OCI-M1 (cell line): ENCODE measurements at regions not wholly inside any gene's neighbourhood (a gene's known extent, or its start where the extent isn't known, plus 50 kb on each side); places are given as distances from the start of the nearest gene placed in this dataset.
"Not testable (repeated sequence)": the region's sequence is repeated elsewhere in the genome, so short reads cannot be mapped to it uniquely, and the experiment has no call there.

Experiments
- DNase-seq: peaks from one replicate; lab custom pipeline; 2025; lab: John Stamatoyannopoulos, UW

- no peak for DNase-seq
These were observed 1410.1 kb upstream of the ADGRB3 start for GRCh38 chr6:67224989-67225388.

GRCh38 chr6:67221226-67221625 is 1413.9 kb upstream of the ADGRB3 start:
- no peak for DNase-seq

GRCh38 chr6:67219346-67219745 is 1415.7 kb upstream of the ADGRB3 start:
- DNase-seq: no peak

GRCh38 chr6:67212584-67212983 is 1422.5 kb upstream of the ADGRB3 start:
- DNase-seq: no peak

- peak; percentile 30 for DNase-seq
These were observed 1424.6 kb upstream of the ADGRB3 start for GRCh38 chr6:67210450-67210849.

- DNase-seq: no peak
These were observed 1433.5 kb upstream of the ADGRB3 start for GRCh38 chr6:67201563-67201962.

GRCh38 chr6:67200626-67201403 is 1434.3 kb upstream of the ADGRB3 start:
- DNase-seq: no peak

- no peak for DNase-seq
These were observed 1435.7 kb upstream of the ADGRB3 start for GRCh38 chr6:67199425-67199824.

- DNase-seq: no peak
These were observed 1444.3 kb upstream of the ADGRB3 start for GRCh38 chr6:67190733-67191132.

GRCh38 chr6:67184405-67184804 is 1450.7 kb upstream of the ADGRB3 start:
- peak; percentile 87 for DNase-seq

- no peak for DNase-seq
These were observed 1460.0 kb upstream of the ADGRB3 start for GRCh38 chr6:67175101-67175500.

- peak; percentile 15 for DNase-seq
These were observed 1458.6 kb upstream of the EYS start for GRCh38 chr6:67165606-67166005.

GRCh38 chr6:67160820-67161219 is 1453.8 kb upstream of the EYS start:
- peak; percentile 24 for DNase-seq

GRCh38 chr6:67141005-67141404 is 1434.0 kb upstream of the EYS start:
- no peak for DNase-seq

- no peak for DNase-seq
These were observed 1426.9 kb upstream of the EYS start for GRCh38 chr6:67133973-67134372.

- DNase-seq: no peak
These were observed 1424.8 kb upstream of the EYS start for GRCh38 chr6:67131827-67132226.

- no peak for DNase-seq
These were observed 1422.8 kb upstream of the EYS start for GRCh38 chr6:67129780-67130179.

- DNase-seq: no peak
These were observed 1420.0 kb upstream of the EYS start for GRCh38 chr6:67127041-67127440.

- no peak for DNase-seq
These were observed 1414.1 kb upstream of the EYS start for GRCh38 chr6:67121115-67121514.

- peak; percentile 24 for DNase-seq
These were observed 1405.1 kb upstream of the EYS start for GRCh38 chr6:67112120-67112519.

GRCh38 chr6:67102743-67103142 is 1395.7 kb upstream of the EYS start:
- DNase-seq: no peak

- DNase-seq: not testable (repeated sequence)
These were observed 1388.7 kb upstream of the EYS start for GRCh38 chr6:67095618-67096226.

- no peak for DNase-seq
These were observed 1387.5 kb upstream of the EYS start for GRCh38 chr6:67094431-67094946.

GRCh38 chr6:67073938-67074337 is 1366.9 kb upstream of the EYS start:
- DNase-seq: no peak
